ENCODE measurements at regions not wholly inside any gene's neighbourhood (a gene's known extent, or its start where the extent isn't known, plus 50 kb on each side); places are given as distances from the start of the nearest gene placed in this dataset.

- no peak for TF ChIP-seq CTCF (IDR thresholded peaks at IDR 0.05)
- TF ChIP-seq POLR2A (IDR thresholded peaks at IDR 0.05), result no peak
- TF ChIP-seq POLR2AphosphoS5 (IDR thresholded peaks at IDR 0.05), result no peak
Measured at GRCh38 chr14:30290001-30290400, 269.0 kb upstream of the G2E3 start.

All from breast epithelium (tissue), 3 donors.